HTR-8/SVneo (cell line): ENCODE measurements at regions not wholly inside any gene's neighbourhood (a gene's known extent, or its start where the extent isn't known, plus 50 kb on each side); places are given as distances from the start of the nearest gene placed in this dataset.

Source experiments
- DNase-seq: peaks from one replicate; pipeline ENCODE4 v3.0.0; 2011; ENCODE audit warnings: low spot score, mixed read lengths; ENCODE audit not compliant: insufficient read length
- FAIRE-seq: peaks from 2 replicates; lab custom pipeline; 2011; peaks lifted over from hg19 to GRCh38; lab: Jason Lieb, UNC

DNA sequence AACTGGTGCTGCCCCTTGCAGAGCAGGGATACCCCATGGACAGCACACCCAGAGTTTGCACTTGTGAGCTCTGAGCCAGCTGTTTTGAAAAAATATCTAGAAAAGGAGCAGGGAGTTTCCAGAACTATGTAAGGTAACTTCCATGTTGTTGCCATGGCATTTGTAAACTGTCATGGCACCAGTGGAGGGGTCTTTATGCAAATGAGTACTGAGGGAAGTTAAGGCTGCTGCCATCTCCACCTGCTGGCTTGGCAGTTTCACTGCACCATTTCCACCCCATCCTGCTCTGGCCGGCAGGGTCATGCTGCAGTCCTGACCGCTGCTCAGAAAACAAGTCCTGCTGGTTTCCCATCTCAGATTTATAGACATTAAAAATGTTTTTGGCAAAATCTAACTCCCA is 52.3 kb upstream of the SNTG2 start:
- DNase-seq, result no peak

DNA sequence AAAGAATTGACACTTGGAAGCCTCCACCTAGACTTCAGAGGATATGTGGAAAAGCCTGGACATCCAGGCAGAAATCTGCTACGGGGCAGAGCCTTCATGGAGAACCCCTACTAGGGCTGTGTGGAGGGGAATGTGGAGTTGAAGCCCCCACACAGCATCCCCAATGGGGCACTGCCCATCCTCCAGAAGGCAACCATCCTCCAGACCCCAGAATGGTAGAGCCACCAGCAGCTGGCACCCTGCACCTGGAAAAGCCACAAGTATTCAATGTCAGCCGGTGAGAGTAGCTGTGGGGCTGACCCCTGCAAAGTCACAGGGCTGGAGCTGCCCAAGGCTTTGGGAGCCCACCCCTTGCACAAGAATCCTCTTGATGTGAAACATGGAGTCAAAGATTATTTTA is 53.6 kb upstream of the SNTG2 start:
- DNase-seq, result no peak
- no peak for FAIRE-seq

More for the DNA sequence above, 52.3 kb upstream of the SNTG2 start:
- no peak for FAIRE-seq

DNA sequence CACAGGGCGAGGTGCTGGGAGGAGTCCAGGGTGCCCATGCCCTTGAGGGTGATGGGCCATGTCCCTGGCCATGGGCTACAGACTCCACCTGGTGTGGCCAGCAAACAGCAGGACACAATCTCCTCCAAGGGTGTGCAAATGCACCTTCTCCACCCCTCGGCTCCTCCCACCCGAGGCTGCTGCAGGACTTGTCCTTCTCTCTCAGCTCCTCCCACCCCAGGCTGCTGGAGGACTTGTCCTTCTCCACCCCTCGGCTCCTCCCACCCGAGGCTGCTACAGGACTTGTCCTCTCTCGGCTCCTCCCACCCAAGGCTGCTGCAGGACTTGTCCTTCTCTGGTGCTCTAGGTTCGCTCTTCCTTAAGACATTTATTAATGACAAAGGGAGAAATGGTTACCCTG is 57.3 kb upstream of the SNTG2 start:
- DNase-seq (no peak), FAIRE-seq (no peak)

DNA sequence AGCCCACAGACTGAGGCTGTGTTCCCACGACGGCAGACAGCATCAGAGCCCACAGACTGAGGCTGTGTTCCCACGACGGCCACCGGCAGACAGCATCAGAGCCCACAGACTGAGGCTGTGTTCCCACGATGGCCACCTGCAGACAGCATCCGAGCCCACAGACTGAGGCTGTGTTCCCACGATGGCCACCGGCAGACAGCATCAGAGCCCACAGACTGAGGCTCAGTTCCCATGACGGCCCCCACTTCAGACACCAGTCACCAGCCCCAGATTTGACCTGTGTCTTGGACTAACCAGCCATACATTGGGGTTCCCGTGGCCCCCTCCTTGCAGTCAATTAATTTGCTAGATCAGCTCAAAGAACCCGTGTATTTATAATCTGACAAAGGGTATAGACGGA is 57.8 kb upstream of the SNTG2 start:
- DNase-seq (no peak), FAIRE-seq (peak; percentile 73)

DNA sequence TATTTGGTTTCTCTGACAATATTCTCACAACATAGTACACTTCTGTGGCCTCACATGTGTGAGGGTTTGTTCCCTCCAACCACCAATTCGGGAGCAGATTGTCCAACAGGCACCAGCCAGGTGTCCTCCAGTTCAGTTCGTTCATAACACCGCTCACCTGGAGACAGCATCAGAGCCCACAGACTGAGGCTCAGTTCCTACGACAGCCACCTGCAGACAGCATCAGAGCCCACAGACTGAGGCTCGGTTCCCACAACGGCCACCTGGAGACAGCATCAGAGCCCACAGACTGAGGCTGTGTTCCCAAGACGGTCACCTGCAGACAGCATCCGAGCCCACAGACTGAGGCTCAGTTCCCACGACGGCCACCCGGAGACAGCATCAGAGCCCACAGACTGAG is 58.2 kb upstream of the SNTG2 start:
- FAIRE-seq (peak; percentile 67), DNase-seq (no peak)

DNA sequence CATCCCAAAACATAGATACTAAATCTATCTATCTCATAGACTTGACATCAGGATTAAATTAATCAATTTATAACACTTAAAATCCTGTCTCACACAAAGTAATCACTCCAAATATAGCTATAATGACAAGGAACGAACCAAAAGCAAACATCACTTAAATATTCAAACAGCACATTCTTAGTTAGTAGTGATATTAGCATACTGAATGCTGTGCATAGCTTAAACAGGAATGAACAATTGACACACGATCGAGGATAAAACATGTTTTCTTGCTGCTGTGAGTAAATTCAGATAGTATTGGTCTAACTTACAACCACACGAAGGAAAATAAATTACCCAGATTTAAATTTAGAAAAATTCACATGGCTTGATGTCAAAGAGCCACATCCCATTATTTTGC is 58.9 kb upstream of the SNTG2 start:
- DNase-seq, result no peak
- FAIRE-seq, result no peak

DNA sequence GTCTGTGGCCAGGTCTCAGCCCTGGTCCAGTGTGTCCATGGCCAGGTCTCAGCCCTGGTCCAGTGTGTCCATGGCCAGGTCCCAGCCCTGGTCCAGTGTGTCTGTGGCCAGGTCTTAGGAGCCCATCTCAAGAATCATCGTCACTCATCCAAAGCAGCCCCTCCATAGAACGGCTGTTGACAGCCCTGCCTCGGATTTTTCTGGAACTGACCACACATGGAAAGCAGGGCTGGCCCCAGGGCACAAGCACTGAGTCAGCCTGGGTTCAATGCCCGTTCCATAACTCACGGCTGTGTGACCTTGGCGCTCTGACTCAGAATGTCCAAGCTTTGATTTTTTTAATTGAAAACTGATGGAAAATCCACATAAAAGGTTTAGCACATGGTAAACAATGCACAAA is 59.9 kb upstream of the SNTG2 start:
- FAIRE-seq (no peak), DNase-seq (no peak)

DNA sequence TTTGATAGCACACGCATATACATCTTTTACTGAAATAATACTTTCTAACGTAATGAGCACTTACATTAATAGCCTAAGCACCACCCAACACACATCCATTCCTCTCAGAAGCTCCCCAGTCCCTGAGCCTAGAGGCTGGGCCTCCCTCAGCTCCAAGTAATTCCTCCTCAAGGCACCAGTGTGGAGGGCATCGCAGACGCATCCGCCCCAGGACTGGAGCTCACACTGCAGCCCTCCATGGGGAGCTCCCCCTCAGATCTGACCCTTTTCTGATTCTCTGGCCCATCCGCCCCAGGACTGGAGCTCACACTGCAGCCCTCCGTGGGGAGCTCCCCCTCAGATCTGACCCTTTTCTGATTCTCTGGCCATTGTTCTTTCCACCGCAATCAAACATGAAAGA is 60.4 kb upstream of the SNTG2 start:
- FAIRE-seq (no peak), DNase-seq (no peak)

DNA sequence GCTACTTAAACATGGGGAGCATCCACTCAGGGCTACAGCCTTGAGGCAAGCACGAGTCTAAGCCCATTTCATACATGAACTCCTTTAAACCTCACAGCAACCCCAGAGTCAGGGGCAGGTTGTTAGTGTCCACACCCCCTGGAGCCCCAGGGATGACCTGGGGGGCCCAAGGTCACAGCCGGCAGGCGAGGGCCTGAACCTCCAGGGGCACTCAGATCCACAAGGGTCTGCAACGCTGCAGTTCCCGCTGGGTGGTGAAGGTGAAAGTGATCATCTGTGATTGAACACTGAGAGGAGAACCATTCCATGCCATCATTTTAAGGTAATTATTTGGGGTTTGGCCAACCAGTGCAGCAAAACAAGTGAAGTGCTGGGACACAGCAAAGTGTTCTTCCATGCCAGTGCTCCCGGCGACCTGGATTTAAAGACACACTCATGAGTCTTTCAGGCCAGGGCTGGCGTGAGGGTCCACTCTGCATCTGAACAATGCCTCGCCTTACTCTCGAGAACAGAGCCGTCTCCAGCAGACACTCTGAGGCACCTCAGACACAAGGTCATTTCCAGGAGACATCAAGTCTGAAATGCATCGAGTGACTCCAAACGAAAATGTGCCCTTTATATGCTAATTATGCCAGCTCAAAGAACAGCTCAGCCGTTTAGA is 61.6 kb upstream of the SNTG2 start:
- no peak for FAIRE-seq
- no peak for DNase-seq

DNA sequence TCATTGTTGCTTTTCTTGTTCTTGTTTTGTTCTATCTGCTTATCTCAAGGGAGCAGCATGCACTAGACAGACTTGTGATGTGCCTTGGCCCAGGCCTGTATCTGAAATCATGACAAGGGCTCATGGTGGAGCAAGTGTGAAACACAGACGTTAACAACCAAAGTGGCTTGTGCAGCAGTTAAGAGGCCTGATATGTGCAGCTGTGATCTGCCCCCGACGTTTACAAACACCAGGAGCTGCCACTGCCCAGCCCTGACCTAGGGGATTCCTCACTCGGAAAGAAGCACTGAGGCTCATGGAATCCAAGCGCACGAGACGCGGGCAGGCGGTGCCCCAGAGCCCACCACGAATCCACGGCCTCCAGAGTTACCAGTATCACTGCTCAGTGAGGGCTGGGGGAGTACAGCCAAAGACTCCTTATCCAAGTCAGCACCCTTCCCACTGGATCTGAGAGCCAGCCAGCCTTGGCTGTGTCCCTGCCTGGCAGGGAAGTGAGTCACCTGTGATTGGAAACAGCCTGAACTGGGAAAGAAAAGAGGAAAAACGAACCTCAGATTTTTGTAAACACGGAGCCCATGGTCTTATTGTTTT is 62.3 kb upstream of the SNTG2 start:
- no peak for FAIRE-seq
- no peak for DNase-seq

DNA sequence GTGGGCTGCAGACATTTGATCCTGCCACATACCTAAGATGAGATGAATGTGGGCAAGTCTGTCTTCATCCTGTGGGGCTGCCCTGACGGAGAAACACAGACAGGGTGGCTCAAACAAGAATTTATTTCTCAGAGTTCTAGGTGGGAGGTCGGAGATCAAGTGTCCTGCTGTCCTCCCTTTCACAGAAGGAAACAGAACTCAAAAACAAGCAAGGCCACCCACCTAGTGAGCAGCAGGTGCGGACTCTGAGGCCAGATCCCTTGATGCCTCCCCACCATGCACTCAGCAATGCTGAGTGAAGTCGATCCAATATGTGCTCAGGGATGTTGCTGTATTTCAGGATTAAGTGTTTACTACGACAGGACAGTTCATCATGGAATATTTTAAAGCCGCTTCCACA is 63.0 kb upstream of the SNTG2 start:
- no peak for FAIRE-seq
- DNase-seq, result no peak

DNA sequence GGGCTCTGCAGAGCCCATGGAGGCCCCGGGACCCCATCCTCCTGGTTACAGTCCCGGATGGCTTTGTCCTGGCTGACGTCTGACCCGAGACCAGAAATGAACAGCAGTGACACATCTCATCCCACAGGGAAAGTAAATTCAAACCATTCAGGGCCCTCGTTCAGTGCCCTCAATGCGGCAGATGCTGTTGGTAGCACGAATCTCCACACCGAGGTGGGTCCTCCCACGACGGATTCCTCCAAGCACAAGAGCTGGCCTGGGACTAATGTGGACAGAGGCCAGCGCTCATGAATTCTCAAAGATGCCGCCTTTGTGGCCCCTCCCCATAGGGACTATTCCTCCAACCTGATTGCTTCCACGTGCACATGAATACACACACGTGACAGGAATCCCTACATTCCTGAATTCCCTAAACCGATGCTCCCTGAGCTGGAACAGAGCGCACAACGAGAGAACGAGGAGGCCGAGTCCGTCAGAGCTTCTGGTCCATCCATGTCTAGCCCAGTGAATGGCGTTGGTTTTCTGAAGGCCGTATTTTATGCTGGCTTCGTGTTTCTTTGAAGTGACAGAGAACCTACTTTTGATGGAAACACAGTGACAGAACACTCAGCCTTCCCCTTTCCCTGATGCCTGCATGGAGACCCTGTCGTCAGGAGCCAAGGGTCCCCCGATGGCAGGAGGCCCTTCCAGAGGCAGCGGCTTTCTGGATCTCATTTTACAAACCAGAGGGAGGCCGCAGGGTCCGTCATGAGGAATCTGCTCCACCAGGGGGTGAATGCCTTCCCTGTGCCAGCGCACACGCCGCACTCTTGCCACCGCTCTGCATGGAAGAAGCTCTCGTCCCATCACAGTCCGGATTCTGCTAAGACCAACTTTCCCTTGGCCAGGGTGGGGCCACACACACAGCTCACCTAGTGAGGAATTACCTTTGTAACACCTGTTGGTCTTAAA is 64.3 kb upstream of the SNTG2 start:
- DNase-seq, result no peak
- FAIRE-seq, result no peak

DNA sequence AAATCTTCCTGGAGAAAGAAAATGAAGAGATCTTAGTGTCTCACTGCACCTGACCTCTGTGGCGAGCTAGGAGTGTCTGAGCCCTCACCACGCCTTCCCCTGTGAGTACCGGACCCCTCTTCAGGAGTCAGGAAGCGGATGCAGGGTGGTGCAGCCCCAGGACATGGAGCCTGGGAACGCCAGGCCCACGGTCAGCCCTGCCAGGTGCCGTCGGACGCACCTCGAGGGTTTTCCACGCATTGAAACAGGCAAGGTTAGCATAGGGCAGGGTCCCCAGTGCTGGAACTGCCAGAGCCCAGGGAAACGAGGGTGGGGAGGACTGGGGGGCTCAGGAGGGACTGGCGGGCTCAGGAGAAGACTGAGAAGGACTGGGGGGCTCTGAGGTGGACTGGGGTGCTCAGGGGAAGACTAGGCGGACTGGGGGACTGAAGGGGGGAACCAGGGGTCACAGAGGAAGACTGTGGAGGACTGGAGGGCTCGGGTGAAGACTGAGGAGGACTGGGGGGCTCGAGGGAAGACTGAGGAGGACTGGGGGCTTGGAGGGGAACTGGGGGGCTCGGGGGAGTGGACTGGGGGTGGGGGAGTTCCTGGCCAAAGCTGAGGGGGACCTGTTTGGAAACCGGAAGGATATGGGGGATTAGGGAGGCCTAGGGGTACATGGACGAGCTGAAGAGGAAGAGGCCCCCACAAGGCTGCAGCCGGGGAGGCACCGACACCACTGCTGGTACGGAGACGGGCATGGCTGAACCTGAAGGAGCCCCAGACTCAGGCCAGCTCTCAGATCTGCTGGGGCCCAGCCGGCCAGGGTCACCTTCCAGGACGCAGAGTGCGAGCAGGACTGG is 65.2 kb upstream of the SNTG2 start:
- FAIRE-seq (no peak), DNase-seq (no peak)

DNA sequence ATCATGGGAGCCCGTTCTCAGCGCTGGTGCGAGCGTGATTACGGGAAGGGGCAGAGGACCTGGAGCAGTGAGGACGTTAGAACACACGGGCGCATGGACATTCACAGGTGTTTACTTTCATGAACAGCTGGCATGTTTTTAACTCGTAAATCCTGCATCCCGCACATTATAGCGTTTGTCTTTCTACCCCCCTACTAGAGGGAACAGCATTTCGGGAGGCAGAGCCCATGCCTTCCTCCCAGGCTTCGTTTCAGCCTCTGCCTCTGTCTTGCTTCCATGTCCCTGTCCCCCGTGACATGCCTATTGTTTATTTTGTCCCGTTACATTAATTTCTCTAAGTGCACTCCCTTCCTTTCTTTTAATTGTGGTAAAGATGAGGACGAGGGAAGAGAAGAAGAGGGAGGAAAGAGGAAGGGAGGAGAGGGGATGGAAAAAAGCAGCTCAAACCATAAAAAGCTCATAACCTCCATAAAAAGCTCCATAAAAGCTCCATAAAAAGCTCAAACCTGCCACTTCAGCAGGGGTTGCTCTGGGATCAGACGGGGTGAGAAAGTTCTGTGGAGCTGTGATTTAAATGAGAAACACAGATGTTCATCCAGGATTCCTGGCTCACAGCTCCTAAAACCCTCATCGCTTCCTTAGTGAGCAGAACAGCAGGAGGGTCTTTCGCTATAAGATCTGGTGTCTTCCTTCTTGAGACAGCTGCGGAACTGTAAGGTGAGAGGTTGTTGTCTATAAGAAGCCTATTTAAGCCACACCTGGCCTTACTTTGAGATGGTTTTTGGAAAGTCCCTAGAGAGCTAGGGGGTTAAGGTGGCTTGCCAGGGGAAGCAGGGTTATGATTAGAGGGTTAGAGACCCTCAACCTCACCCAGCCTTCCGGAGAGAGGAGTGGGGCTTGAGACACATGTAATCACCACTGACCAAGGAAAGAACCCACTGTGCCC is 66.6 kb upstream of the SNTG2 start:
- no peak for FAIRE-seq
- DNase-seq, result no peak

DNA sequence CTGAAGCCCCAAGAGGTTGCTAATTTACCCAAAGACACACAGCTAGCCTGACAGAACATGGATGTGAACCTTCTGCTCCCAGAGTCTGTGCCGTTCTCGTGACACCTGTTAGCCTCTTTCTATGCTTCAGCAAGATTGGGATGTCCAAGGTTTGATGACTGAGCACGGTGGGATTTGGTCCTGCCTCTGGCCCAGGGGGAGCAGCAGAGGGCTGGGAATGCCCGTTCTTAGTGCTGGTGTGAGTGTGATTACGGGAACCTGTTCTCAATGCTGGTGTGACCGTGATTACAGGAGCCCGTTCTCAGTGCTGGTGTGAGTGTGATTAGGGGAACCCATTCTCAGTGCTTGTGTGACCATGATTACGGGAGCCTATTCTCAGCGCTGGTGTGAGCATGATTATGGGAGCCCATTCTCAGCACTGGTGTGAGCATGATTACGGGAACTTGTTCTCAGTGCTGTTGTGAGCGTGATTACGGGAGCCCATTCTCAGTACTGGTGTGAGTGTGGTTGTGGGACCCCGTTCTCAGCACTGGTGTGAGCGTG is 67.3 kb upstream of the SNTG2 start:
- FAIRE-seq (no peak), DNase-seq (no peak)

DNA sequence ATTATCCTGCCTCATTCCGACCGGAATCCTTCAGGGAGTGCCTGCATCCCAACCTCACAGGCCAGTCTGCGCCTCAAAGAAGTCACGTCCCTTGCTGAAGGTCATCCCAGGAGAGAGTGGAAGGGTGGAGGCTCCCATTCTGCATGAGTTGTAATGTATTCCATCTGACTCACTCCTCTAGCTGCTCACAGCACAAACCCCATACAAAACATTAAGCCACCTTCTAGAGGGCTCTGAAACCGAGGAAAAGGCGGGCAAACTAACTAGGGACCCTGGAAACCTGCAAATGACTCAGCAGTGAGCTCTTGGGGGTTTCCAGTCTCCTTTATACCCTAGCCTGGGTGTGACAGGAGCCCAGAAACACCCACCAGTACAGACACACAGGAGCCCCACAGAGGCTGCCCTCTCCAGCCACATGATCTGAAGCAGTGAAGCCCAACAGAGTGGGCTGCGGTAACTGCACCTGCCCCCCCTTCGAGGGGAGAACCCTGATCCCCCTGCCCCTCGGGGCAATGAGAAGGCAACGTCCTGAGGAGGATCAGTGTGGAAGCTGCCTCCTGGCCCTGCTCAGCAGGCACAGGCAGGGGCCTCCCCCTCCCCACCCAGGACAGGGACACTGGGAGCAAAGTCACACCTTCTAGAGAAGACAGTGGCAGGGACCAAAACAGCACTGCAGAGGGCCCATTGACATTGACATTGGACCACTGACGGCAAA is 69.3 kb upstream of the SNTG2 start:
- no peak for FAIRE-seq
- DNase-seq, result no peak

DNA sequence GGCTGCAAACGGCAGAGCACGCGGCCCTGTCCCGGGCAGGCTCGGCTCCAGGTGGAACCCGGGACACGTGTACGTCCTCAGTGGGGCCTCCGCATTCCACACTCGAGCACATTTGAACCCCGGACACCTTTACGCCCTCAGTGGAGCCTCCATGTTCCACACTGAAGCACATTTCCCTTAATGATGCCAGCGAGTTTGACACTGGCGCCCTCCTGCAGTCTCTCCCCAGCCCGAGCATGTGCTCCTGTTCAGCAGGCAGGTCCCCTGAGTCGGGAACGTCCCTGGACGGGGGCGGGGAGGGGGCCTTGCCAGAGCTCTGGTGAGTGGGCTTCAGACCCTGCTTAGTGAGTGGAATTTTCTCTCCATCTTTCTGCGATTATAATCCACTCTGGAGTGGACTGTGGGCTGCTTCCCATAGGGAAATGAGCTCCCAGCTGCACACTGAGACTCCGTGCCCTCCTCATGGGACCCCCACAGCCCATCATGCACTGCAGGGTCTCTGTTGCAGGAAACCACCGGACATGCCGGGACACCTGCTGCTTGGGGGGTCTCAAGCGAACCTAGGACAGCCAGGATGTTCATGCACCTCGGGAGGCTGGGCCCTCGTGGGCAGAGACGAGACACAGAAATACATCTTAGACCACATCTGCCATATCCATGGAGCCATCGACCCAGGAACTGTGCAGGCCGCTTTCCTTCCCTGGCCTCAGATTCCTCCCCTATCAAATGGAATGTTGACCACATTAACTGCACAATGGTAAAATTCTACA is 70.3 kb upstream of the SNTG2 start:
- DNase-seq, result no peak
- FAIRE-seq, result no peak

DNA sequence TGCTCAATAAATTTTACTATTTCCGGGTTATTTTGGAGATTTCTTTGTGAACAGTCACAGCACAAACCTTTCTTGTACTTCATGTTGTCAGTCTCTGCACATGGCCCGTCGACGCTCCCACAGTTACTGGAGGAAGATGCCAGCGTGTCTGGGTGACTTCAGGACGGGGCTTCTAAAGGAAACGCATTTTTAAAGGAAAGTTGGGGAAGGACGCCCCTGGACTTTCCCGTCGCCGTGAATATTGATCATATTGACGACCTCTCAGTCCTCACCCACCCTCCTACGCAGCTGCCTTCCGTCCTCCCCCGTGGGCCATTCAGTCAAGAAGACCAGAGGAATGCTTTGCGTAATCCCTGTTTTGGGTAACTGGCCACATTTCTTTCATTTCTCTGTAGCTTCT is 71.1 kb upstream of the SNTG2 start:
- FAIRE-seq, result no peak
- DNase-seq, result no peak
